ENCODE measurements at regions not wholly inside any gene's neighbourhood (a gene's known extent, or its start where the extent isn't known, plus 50 kb on each side); places are given as distances from the start of the nearest gene placed in this dataset.
"Not testable (repeated sequence)": the region's sequence is repeated elsewhere in the genome, so short reads cannot be mapped to it uniquely, and the experiment has no call there.

GRCh38 chr9:39567396-39567795 lies 211.9 kb downstream of the SPATA31A1 start:
- not testable (repeated sequence) for H3K9me3 ChIP-seq (ENCODE audit: control insufficient read depth, low read length); H3K27ac ChIP-seq (ENCODE audit: low read depth, low read length, severe bottlenecking); H3K4me3 ChIP-seq (ENCODE audit: extremely low read depth, insufficient read depth, low read length, poor library complexity, severe bottlenecking); H3K4me1 ChIP-seq (ENCODE audit: control insufficient read depth, insufficient read depth, low read length, poor library complexity, severe bottlenecking); H3K36me3 ChIP-seq (ENCODE audit: control insufficient read depth, insufficient read depth, low read length)
- 100% methylated on average over 1 of the region's 1 CpG; no CpG with 5 or more reads in 1 of the 2 experiments for WGBS, 2 experiments (ENCODE audit: insufficient coverage in 2 of 2)

GRCh38 chr9:39568900-39569299 lies 213.4 kb downstream of the SPATA31A1 start:
- not testable (repeated sequence) for H3K4me1 ChIP-seq (ENCODE audit: control insufficient read depth, insufficient read depth, low read length, poor library complexity, severe bottlenecking); H3K9me3 ChIP-seq (ENCODE audit: control insufficient read depth, low read length); H3K27ac ChIP-seq (ENCODE audit: low read depth, low read length, severe bottlenecking); H3K4me3 ChIP-seq (ENCODE audit: extremely low read depth, insufficient read depth, low read length, poor library complexity, severe bottlenecking); H3K36me3 ChIP-seq (ENCODE audit: control insufficient read depth, insufficient read depth, low read length)
- WGBS, 2 experiments (ENCODE audit: insufficient coverage in 2 of 2): no CpG with 5 or more reads among the region's 2 CpGs

DNA sequence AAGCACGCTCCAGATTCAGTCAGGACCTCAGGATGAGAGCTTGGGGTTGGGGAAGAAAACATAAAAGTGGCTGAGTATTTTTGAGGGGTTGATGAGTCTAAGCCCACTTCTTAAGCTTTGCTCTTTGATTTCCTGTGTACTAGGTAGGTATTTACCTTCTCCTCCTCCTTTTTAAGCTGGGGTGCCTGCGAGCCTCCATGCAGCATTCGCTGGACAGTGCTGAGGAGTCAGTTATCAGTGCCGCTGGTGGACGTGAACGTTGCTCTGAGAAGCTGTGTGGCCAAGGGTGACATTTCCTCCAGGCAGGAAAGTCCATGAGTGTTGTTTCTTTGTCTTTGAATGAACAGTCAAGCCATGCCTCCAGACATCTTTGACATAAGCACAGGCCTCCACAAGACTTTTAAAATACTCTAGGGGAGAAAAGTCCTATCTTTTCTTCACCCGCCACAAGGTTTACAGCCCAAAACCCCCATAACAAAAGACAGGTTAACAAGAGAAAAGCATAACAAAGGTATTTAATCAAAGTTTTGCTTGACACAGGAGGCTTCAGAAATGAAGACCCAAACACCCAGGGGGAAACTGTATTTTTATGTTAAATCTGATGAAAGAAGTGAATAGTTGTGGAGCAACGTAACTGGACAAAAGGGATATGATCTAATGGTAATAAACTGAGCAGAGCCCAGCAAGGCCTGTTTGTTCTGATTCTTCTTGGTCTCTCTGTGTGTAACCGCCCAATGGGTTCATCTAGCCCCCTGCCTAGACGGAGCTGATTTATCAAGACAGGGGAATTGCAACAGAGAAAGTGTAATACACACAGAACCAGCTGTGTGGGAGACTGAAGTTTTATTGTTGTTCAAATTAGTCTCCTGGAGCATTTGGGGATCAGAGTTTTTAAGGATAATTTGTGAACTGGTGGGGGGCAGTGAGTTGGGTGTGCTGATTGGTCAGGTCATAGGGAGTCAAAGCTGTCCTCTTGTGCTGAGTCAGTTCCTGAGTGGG lies 217.9 kb downstream of the SPATA31A1 start:
- H3K27ac ChIP-seq (ENCODE audit: low read depth, low read length, severe bottlenecking); H3K36me3 ChIP-seq (ENCODE audit: control insufficient read depth, insufficient read depth, low read length); H3K9me3 ChIP-seq (ENCODE audit: control insufficient read depth, low read length); H3K4me1 ChIP-seq (ENCODE audit: control insufficient read depth, insufficient read depth, low read length, poor library complexity, severe bottlenecking); H3K4me3 ChIP-seq (ENCODE audit: extremely low read depth, insufficient read depth, low read length, poor library complexity, severe bottlenecking): not testable (repeated sequence)
- 29 to 67% methylated on average over 1 to 2 of the region's 10 CpGs for WGBS, 2 experiments (ENCODE audit: insufficient coverage in 2 of 2)

DNA sequence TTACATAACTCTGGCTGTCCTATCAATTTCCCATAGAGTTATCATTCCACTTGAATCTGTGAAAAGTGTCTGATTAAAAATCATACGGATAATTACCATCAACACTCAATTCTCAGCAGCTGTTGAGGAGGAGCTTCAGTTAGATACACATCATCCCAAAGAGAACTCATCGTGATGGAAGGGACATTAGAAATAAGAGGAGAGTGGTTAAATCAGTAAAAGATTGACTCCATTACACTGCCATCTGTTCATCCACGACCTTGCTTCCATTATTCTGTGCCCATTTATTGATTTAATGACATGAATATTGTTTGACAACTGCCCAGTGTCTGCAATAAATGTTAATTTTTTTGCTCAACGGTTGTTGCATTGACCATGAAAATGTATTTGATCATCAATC lies 223.5 kb downstream of the SPATA31A1 start:
- H3K9me3 ChIP-seq (ENCODE audit: control insufficient read depth, low read length); H3K4me1 ChIP-seq (ENCODE audit: control insufficient read depth, insufficient read depth, low read length, poor library complexity, severe bottlenecking); H3K27ac ChIP-seq (ENCODE audit: low read depth, low read length, severe bottlenecking); H3K36me3 ChIP-seq (ENCODE audit: control insufficient read depth, insufficient read depth, low read length); H3K4me3 ChIP-seq (ENCODE audit: extremely low read depth, insufficient read depth, low read length, poor library complexity, severe bottlenecking): not testable (repeated sequence)
- no CpG with 5 or more reads among the region's 4 CpGs for WGBS, 2 experiments (ENCODE audit: insufficient coverage in 2 of 2)

DNA sequence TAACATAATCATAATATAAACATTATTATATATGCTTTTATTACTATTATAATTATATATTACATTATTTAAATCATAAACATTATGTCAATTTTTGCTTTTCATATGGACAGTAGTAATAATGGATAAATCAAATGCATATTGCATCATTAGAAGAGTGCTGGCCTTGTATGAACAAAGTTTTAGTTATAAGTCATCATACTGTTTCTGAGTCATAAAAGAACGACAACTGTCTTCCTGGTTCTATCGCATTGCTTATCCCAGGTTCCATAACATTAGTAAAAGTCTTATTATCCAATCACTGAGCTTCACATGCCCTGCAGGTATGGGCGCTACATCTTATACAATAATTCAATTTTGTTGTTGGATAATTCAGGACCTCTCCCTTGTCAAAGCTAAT lies 225.8 kb downstream of the SPATA31A1 start:
- not testable (repeated sequence) for H3K36me3 ChIP-seq (ENCODE audit: control insufficient read depth, insufficient read depth, low read length); H3K27ac ChIP-seq (ENCODE audit: low read depth, low read length, severe bottlenecking); H3K4me1 ChIP-seq (ENCODE audit: control insufficient read depth, insufficient read depth, low read length, poor library complexity, severe bottlenecking); H3K9me3 ChIP-seq (ENCODE audit: control insufficient read depth, low read length); H3K4me3 ChIP-seq (ENCODE audit: extremely low read depth, insufficient read depth, low read length, poor library complexity, severe bottlenecking)
- WGBS, 2 experiments (ENCODE audit: insufficient coverage in 2 of 2): no CpG with 5 or more reads among the region's 3 CpGs

GRCh38 chr9:39582677-39583412 lies 227.4 kb downstream of the SPATA31A1 start:
- H3K4me3 ChIP-seq (ENCODE audit: extremely low read depth, insufficient read depth, low read length, poor library complexity, severe bottlenecking); H3K36me3 ChIP-seq (ENCODE audit: control insufficient read depth, insufficient read depth, low read length); H3K9me3 ChIP-seq (ENCODE audit: control insufficient read depth, low read length); H3K4me1 ChIP-seq (ENCODE audit: control insufficient read depth, insufficient read depth, low read length, poor library complexity, severe bottlenecking); H3K27ac ChIP-seq (ENCODE audit: low read depth, low read length, severe bottlenecking): not testable (repeated sequence)
- no CpG with 5 or more reads among the region's 1 CpG for WGBS, 2 experiments (ENCODE audit: insufficient coverage in 2 of 2)

GRCh38 chr9:39583413-39583747 lies 227.9 kb downstream of the SPATA31A1 start:
- not testable (repeated sequence) for H3K36me3 ChIP-seq (ENCODE audit: control insufficient read depth, insufficient read depth, low read length); H3K4me3 ChIP-seq (ENCODE audit: extremely low read depth, insufficient read depth, low read length, poor library complexity, severe bottlenecking); H3K9me3 ChIP-seq (ENCODE audit: control insufficient read depth, low read length); H3K27ac ChIP-seq (ENCODE audit: low read depth, low read length, severe bottlenecking); H3K4me1 ChIP-seq (ENCODE audit: control insufficient read depth, insufficient read depth, low read length, poor library complexity, severe bottlenecking)

GRCh38 chr9:39585233-39585632 lies 229.8 kb downstream of the SPATA31A1 start:
- 95% methylated on average over 3 of the region's 7 CpGs; no CpG with 5 or more reads in 1 of the 2 experiments for WGBS, 2 experiments (ENCODE audit: insufficient coverage in 2 of 2)
- not testable (repeated sequence) for H3K9me3 ChIP-seq (ENCODE audit: control insufficient read depth, low read length); H3K36me3 ChIP-seq (ENCODE audit: control insufficient read depth, insufficient read depth, low read length); H3K27ac ChIP-seq (ENCODE audit: low read depth, low read length, severe bottlenecking); H3K4me1 ChIP-seq (ENCODE audit: control insufficient read depth, insufficient read depth, low read length, poor library complexity, severe bottlenecking); H3K4me3 ChIP-seq (ENCODE audit: extremely low read depth, insufficient read depth, low read length, poor library complexity, severe bottlenecking)

GRCh38 chr9:39587844-39588499 lies 232.5 kb downstream of the SPATA31A1 start:
- 97 to 100% methylated on average over 2 to 3 of the region's 3 CpGs for WGBS, 2 experiments (ENCODE audit: insufficient coverage in 2 of 2)
- no peaks in the 10 kb centered on the region for H3K36me3 ChIP-seq (ENCODE audit: control insufficient read depth, insufficient read depth, low read length)

GRCh38 chr9:39588500-39589137 lies 233.2 kb downstream of the SPATA31A1 start:
- Histone ChIP-seq H3K36me3 (ENCODE audit: control insufficient read depth, insufficient read depth, low read length) (no peaks in the 10 kb centered on the region), H3K4me3 (ENCODE audit: extremely low read depth, insufficient read depth, low read length, poor library complexity, severe bottlenecking) (no peak overlapping the region), H3K27ac (ENCODE audit: low read depth, low read length, severe bottlenecking) (no peak overlapping the region), H3K9me3 (ENCODE audit: control insufficient read depth, low read length) (no peaks in the 10 kb centered on the region), H3K4me1 (ENCODE audit: control insufficient read depth, insufficient read depth, low read length, poor library complexity, severe bottlenecking) (no peaks in the 10 kb centered on the region)
- 75 to 84% methylated on average over 6 of the region's 8 CpGs for WGBS, 2 experiments (ENCODE audit: insufficient coverage in 2 of 2)

More at GRCh38 chr9:39587844-39588499, 232.5 kb downstream of the SPATA31A1 start:
- H3K9me3 ChIP-seq (ENCODE audit: control insufficient read depth, low read length): no peaks in the 10 kb centered on the region
- no peak overlapping the region for H3K27ac ChIP-seq (ENCODE audit: low read depth, low read length, severe bottlenecking)
- H3K4me3 ChIP-seq (ENCODE audit: extremely low read depth, insufficient read depth, low read length, poor library complexity, severe bottlenecking): no peak overlapping the region
- no peaks in the 10 kb centered on the region for H3K4me1 ChIP-seq (ENCODE audit: control insufficient read depth, insufficient read depth, low read length, poor library complexity, severe bottlenecking)

Measured in mesodermal cell (in vitro differentiated cells).